Right atrium auricular region (tissue), 2 donors: ENCODE measurements at regions not wholly inside any gene's neighbourhood (a gene's known extent, or its start where the extent isn't known, plus 50 kb on each side); places are given as distances from the start of the nearest gene placed in this dataset.
"Not testable (repeated sequence)": the region's sequence is repeated elsewhere in the genome, so short reads cannot be mapped to it uniquely, and the experiment has no call there.

Source experiments
- DNase-seq: peaks from one replicate; pipeline ENCODE4 v3.0.0-alpha.2; 2019; ENCODE audit warnings: low spot score
- H3K27ac ChIP-seq, 2 donors: fragments of 200-600 bp; sonication (generic); 1 replicate in 1 of 2; 2 replicates in 1 of 2; pipeline ENCODE4 v1.5.1; 2016 to 2019
- H3K27me3 ChIP-seq, 2 donors: fragments of 200-600 bp; sonication (generic); one replicate each; pipeline versions ENCODE4 v1.5.1 to v1.6.0; 2017 to 2019
- H3K36me3 ChIP-seq: fragments of 200-600 bp; sonication (generic); one replicate; pipeline ENCODE4 v1.5.1; 2016
- H3K4me1 ChIP-seq, 2 donors: fragments of 200-600 bp; sonication (generic); one replicate each; pipeline versions ENCODE4 v1.5.1 to v1.6.0; 2017 to 2019
- H3K4me3 ChIP-seq, 2 donors: fragments of 200-600 bp; sonication (generic); 1 replicate in 1 of 2; 2 replicates in 1 of 2; pipeline ENCODE4 v1.5.1; 2017 to 2019; ENCODE audit warnings: mild to moderate bottlenecking in 1 of 2, moderate library complexity in 1 of 2
- H3K9me3 ChIP-seq, 2 donors: fragments of 200-600 bp; sonication (generic); one replicate each; pipeline ENCODE4 v1.5.1; 2019
- CTCF ChIP-seq, 2 donors: fragments of 200-600 bp; sonication (generic); IDR thresholded peaks; one replicate each; pipeline ENCODE4 v1.5.1; 2019; ENCODE audit warnings: antibody characterized with exemption in 2 of 2

- TF ChIP-seq CTCF (IDR thresholded peaks at IDR 0.05) = no peak
- no peaks in the 10 kb centered on the region for H3K36me3 ChIP-seq
- no peaks in the 10 kb centered on the region for H3K27me3 ChIP-seq
- H3K4me3 ChIP-seq = no peak overlapping the region
- no peak overlapping the region for H3K27ac ChIP-seq
- H3K4me1 ChIP-seq = no peaks in the 10 kb centered on the region
- no peak for DNase-seq
- no peaks in the 10 kb centered on the region for H3K9me3 ChIP-seq
Observed at GRCh38 chr2:4221845-4222244, 518.5 kb downstream of the DCDC2C start.

- H3K4me3 ChIP-seq, H3K27ac ChIP-seq, H3K4me1 ChIP-seq, H3K27me3 ChIP-seq, DNase-seq, H3K9me3 ChIP-seq, H3K36me3 ChIP-seq: not testable (repeated sequence)
Observed at GRCh38 chr2:4244422-4244821, 541.0 kb downstream of the DCDC2C start.

GRCh38 chr2:4246364-4247131 is 543.2 kb downstream of the DCDC2C start:
- no peaks in the 10 kb centered on the region for H3K4me1 ChIP-seq
- H3K27me3 ChIP-seq = no peaks in the 10 kb centered on the region
- no peak for TF ChIP-seq CTCF (IDR thresholded peaks at IDR 0.05)
- DNase-seq = no peak
- H3K4me3 ChIP-seq = no peak overlapping the region
- no peaks in the 10 kb centered on the region for H3K9me3 ChIP-seq
- H3K36me3 ChIP-seq = no peaks in the 10 kb centered on the region
- H3K27ac ChIP-seq = no peak overlapping the region

- DNase-seq = no peak
- Histone ChIP-seq H3K4me1 (no peaks in the 10 kb centered on the region), H3K4me3 (no peak overlapping the region), H3K36me3 (no peaks in the 10 kb centered on the region), H3K27me3 (no peaks in the 10 kb centered on the region), H3K27ac (no peak overlapping the region), H3K9me3 (no peaks in the 10 kb centered on the region)
- TF ChIP-seq CTCF (IDR thresholded peaks at IDR 0.05) = no peak
Observed at GRCh38 chr2:4247791-4248190, 544.4 kb downstream of the DCDC2C start.

GRCh38 chr2:4255491-4255890 is 552.1 kb downstream of the DCDC2C start:
- H3K4me3 ChIP-seq = no peak overlapping the region
- no peaks in the 10 kb centered on the region for H3K4me1 ChIP-seq
- no peaks in the 10 kb centered on the region for H3K9me3 ChIP-seq
- no peaks in the 10 kb centered on the region for H3K36me3 ChIP-seq
- TF ChIP-seq CTCF (IDR thresholded peaks at IDR 0.05) = no peak
- no peak overlapping the region for H3K27ac ChIP-seq
- DNase-seq = no peak
- H3K27me3 ChIP-seq = no peaks in the 10 kb centered on the region

- H3K4me1 ChIP-seq = no peaks in the 10 kb centered on the region
- no peak for TF ChIP-seq CTCF (IDR thresholded peaks at IDR 0.05)
- no peak overlapping the region for H3K4me3 ChIP-seq
- no peaks in the 10 kb centered on the region for H3K9me3 ChIP-seq
- DNase-seq = no peak
- H3K36me3 ChIP-seq = no peaks in the 10 kb centered on the region
- no peak overlapping the region for H3K27ac ChIP-seq
- no peaks in the 10 kb centered on the region for H3K27me3 ChIP-seq
Observed at GRCh38 chr2:4256351-4256750, 553.0 kb downstream of the DCDC2C start.
